ENCODE measurements at regions not wholly inside any gene's neighbourhood (a gene's known extent, or its start where the extent isn't known, plus 50 kb on each side); places are given as distances from the start of the nearest gene placed in this dataset.

- TF ChIP-seq CTCF (conservative IDR thresholded peaks at IDR 0.05; ENCODE audit: low read length) (no peak), EZH2phosphoT487 (IDR thresholded peaks at IDR 0.05; ENCODE audit: borderline replicate concordance, low read depth, low read length) (no peak)
Measured at GRCh38 chr10:2236876-2237275, 499.6 kb upstream of the ADARB2 start.
